Medulla oblongata (tissue), 1 donor: ENCODE measurements at regions not wholly inside any gene's neighbourhood (a gene's known extent, or its start where the extent isn't known, plus 50 kb on each side); places are given as distances from the start of the nearest gene placed in this dataset.
"Not testable (repeated sequence)": the region's sequence is repeated elsewhere in the genome, so short reads cannot be mapped to it uniquely, and the experiment has no call there.

ENCODE experiments used
- DNase-seq: peaks from one replicate; pipeline ENCODE4 v3.0.0-alpha.2; 2015; ENCODE audit errors: extremely low spot score

- DNase-seq, result no peak
These were observed 90.3 kb upstream of the PAM start for GRCh38 chr5:102664616-102665335.

GRCh38 chr5:102666164-102666946 is 88.8 kb upstream of the PAM start:
- no peak for DNase-seq

GRCh38 chr5:102668220-102668932 is 86.7 kb upstream of the PAM start:
- no peak for DNase-seq

GRCh38 chr5:102670224-102670836 is 84.8 kb upstream of the PAM start:
- no peak for DNase-seq

- DNase-seq, result not testable (repeated sequence)
These were observed 83.9 kb upstream of the PAM start for GRCh38 chr5:102671033-102671734.

GRCh38 chr5:102678267-102679058 is 76.6 kb upstream of the PAM start:
- DNase-seq, result no peak

- peak; percentile 87 for DNase-seq
These were observed 73.6 kb upstream of the PAM start for GRCh38 chr5:102681403-102681983.

- DNase-seq, result no peak
These were observed 72.9 kb upstream of the PAM start for GRCh38 chr5:102682101-102682647.

GRCh38 chr5:102688076-102688475 is 67.0 kb upstream of the PAM start:
- DNase-seq, result not testable (repeated sequence)

- DNase-seq, result not testable (repeated sequence)
These were observed 66.3 kb upstream of the PAM start for GRCh38 chr5:102688581-102689342.

- DNase-seq, result no peak
These were observed 64.2 kb upstream of the PAM start for GRCh38 chr5:102690910-102691309.

GRCh38 chr5:102691434-102691833 is 63.7 kb upstream of the PAM start:
- no peak for DNase-seq

GRCh38 chr5:102700120-102700831 is 54.8 kb upstream of the PAM start:
- no peak for DNase-seq

- DNase-seq, result no peak
These were observed 54.2 kb upstream of the PAM start for GRCh38 chr5:102700916-102701315.

- DNase-seq, result no peak
These were observed 53.4 kb upstream of the PAM start for GRCh38 chr5:102701748-102702147.
